HG02870 (cell line): ENCODE measurements at regions not wholly inside any gene's neighbourhood (a gene's known extent, or its start where the extent isn't known, plus 50 kb on each side); places are given as distances from the start of the nearest gene placed in this dataset.
"Not testable (repeated sequence)": the region's sequence is repeated elsewhere in the genome, so short reads cannot be mapped to it uniquely, and the experiment has no call there.

Source experiments
- ATAC-seq: cut with Tn5 transposase; IDR thresholded peaks from one replicate; pipeline ENCODE4 v1.9.1; 2021; ENCODE audit warnings: mild to moderate bottlenecking, moderate library complexity; ENCODE audit not compliant: unreplicated experiment

DNA sequence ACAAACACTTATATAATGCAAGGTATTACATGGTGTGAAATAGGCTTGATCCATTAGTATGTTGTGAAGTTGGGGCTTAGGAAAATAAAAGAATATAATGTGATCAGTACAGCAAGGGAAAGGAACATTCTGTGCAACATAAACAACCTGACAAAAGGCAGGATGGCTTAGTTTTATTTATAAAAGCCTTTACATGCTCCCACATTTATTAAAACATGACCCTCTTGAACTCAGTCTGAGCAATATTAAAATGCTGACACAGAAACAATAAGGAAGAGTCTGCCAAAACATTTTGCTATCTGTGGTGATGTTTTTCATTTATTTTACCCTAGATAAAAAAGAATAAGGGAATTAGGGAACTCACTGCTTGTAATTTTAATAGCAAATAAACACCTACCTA is 519.7 kb downstream of the PCDH7 start:
- no peak for ATAC-seq

DNA sequence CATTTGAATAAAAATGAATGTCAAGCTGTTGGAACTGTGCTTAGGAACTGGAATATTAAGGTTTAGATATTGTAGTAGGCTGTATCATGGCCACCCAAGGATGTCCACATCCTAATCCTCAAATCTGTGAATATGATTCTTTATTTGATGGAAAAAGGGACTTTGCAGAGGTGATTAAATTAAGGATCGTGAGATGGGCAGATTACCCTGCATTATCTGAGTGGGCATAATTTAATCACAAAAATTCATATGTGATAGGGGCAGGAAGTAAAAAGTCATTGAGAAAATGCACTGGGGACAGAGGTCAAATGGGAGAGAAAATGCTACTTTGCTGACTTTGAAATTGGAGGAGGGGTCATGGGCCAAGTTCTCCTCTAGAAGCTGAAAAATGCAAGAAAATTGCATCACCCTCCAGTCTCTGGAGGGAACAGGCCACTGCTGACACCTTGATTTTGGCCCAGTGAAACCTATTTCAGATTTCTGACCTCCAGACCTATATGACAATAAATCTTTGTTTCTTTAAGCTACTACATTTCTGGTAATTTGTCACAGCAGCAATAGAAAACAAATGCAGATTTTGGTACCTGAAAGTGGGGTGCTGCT is 521.4 kb downstream of the PCDH7 start:
- no peak for ATAC-seq

DNA sequence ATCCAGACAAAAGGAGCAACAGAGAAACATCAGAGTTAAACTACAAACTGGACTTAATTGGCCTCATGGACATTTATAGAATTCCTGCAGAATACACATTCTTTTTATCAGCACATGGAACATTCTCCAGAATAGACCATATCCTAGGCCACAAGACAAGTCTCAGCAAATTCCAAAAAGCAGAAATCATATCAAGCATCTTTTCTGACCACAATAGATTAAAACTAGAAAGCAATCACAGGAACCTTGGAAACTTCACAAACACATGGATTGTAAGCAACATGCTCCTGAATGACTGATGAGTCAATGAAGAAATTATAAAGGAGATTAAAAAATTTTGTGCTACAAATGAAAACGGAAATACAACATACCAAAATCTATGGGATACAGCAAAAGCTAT is 526.7 kb downstream of the PCDH7 start:
- no peak for ATAC-seq

DNA sequence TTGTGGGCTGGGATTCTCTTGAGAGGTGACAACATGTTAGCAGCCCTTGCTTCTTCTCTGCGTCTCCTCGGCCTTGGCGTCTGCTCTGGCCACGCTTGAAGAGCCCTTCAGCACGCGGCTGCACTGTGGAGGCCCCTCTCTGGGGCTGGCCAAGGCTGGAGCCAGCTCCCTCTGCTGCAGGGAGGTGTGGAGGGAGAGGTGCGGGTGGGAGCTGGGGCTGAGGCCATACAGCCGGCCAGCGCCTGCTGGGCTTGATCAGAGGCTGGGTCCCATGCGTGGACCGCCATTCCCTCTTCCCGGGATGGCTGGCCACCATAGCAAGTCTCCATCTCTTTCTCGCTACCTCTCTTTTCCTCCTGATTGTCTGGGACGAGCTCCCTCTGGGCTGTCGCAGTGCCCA is 539.0 kb downstream of the PCDH7 start:
- ATAC-seq: no peak

DNA sequence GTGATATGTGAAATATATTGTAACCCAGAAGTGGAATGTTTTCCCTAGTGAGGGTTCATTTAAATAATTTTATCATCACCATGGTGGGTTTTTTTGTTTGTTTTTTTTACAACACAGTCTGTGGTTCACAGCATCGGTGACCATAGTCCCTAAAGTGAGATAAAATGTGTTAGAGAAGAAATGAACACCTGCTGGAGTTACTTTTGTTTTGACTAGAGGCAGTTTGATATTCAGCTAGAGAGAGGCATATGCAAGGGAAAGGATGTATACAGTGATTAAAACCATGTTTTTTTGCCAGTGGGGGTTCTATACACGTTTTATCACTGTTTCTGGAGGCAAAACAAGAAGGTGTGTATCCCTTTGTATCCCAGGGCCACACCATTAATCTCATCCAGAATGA is 541.5 kb downstream of the PCDH7 start:
- no peak for ATAC-seq

DNA sequence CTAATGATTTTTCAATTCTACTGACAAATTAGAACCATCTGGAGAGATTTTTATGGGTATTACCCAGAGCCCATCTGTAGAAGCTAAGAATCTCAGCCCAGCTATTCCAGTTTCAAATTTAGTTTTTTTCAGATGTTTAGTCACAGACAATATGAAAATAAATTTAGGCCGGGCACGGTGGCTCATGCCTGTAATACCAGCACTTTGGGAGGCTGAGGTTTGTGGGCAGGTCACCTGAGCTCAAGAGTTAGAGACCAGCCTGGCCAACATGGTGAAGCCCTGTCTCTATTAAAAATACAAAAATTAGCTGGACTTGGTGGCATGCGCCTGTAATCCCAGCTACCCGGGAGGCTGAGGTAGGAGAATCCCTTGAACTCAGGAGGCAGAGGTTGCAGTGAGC is 545.9 kb downstream of the PCDH7 start:
- not testable (repeated sequence) for ATAC-seq

DNA sequence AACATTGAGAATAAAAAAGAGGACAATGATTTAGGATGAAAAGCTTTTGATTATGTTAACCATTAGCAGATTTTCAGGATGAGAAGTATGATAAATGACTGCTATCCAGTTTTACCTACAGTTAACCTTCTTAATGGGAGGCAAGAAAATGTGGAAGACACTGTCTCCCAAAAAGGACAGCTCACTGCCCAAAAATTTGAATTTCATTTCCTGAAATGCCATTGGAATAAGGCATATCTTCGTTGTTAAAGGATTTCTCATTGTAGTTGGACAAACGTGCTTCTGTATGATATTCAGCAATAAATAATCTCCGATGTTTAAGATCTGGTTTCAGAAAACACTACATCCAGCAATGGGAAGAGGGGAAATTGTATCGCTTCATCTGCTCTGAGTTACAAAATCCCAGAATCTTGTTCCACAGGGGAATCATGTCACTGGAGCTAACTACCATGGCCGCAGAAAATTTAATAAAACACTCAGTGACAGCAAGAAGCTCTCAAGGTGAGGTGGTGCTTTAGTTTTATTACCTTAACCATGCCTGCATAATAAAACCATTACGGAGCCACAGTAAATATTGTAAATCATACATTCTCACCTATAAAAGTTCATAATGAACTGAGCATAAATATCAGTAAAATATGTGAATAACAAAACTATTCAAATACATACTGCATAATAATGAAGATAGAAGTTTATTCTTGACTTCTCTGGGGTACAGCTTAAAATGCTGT is 552.3 kb downstream of the PCDH7 start:
- ATAC-seq: no peak

DNA sequence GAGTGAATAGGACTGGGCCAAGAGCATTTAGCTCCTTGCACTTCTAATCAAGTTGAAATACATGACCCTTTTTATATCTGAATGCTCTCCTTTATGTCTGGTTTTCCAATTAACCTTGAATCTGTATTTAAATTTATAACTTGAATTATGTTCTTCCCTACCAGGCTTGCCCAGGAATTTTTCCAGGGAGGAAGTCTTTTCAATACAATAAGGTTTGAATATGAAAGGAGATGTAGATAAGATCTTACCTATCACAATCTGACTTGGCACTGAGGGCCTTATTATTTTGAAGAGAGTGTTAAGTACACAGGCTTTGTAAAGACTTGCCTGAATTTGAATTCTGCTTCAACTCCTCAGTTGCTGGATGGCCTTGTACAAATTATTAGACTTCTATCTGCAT is 555.7 kb downstream of the PCDH7 start:
- no peak for ATAC-seq

DNA sequence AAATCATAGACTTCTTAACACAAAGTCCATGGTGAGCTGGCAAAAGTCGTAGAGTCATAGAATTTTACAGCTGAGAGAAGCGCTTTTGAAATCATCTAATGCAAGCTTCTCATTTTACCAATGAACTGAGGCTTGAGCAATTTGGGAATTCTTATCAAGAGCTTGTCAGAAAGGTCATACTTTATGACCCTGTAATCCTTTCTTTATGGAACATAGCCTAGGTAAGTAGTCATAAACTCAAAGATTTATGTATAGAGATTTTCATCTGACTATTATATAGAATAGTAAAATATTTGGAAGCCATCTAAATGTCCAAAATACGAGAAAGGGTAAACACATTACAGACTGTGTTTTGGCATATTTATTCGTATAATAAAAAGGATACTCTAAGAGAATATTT is 563.5 kb downstream of the PCDH7 start:
- ATAC-seq: no peak

DNA sequence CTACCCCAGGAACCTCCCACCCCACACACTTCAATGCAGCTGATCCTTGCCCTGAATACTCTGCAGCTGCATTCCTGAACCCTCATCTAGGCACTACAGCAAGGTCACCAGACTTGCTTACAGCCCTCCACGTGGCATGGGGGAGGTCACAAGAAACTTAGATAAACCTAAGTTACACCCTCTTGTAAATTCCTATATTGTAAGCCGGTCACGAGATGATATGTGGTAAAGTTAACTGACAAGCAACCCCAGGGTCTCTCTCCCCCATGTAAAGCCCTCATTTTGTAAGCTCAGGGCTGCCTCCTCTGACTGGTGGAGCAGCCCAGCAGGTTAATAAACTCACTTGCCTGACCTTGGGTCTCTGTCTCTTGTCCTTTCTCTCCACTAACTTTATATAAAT is 570.7 kb downstream of the PCDH7 start:
- ATAC-seq: peak; percentile 26

DNA sequence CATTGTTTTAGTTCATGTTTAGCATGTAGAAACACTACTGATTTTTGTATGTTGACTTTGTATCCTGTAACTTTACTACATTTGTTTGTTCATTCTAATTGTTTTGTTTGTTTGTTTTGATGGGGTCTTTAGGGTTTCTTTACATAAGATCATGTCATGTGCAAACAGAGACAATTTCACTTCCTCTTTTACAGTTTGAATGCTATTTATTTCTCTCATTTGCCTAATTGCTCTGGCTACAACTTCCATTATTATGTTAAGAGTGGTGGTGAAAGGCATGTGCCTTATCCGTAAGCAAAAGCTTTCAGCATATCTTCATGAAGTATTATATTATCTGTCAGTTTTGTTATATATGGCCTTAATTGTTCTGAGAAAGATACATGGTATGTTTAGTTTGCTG is 571.1 kb downstream of the PCDH7 start:
- ATAC-seq: peak; percentile 96

DNA sequence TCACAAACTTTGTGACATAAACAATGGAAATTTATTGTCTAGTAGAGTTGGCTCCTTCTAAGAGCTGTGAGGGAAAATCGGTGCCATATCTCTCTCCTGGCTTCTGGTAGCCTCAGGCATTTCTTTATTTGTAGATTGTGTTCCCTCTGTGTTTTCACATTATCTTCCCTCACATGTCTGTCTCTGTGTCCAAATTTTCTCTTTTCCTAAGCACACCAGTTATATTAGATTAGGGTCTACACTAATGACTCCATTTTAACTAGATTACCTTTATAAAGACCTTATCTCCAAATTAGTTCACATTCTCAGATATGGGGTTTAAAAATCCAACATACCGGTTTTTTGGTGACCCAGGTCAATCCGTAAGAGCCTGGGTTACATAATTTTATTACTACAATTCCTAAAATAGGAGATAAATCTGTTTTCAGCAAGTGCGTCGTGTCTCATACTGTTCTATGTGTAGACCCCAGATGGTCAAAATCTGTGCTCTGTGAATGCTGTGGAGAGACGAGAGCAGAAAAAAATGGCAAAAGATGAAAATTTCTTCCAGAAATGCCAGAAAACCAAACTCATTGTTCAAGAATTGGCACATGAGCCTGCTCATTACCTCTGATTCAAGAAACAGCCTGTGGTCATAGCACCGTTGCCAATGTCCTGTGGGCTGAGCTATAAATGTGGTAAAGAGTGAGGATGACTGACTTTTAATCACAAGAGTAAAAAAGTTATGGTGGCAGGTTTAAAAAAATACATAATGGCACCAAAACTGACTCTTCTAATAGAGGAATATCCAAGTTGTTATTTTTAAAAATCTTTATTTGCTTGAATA is 574.7 kb downstream of the PCDH7 start:
- ATAC-seq: no peak

DNA sequence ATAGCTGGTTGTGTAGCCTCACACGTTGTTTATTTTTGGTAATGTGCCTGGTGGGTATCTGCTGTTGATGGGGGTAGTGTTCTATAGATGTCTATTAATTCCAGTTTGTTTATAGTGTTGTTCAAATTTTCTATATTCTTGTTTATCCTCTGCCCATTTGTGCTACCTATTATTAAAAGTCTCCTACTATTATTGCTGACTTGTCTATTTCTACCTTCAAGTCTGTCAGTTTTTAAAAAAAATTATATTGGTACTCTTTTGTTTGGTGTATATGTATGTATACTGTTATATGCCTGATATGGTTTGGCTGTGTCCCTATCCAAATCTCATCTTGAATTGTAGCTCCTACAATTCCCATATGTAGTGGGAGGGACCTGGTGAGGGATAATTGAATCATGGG is 578.6 kb downstream of the PCDH7 start:
- ATAC-seq: no peak

DNA sequence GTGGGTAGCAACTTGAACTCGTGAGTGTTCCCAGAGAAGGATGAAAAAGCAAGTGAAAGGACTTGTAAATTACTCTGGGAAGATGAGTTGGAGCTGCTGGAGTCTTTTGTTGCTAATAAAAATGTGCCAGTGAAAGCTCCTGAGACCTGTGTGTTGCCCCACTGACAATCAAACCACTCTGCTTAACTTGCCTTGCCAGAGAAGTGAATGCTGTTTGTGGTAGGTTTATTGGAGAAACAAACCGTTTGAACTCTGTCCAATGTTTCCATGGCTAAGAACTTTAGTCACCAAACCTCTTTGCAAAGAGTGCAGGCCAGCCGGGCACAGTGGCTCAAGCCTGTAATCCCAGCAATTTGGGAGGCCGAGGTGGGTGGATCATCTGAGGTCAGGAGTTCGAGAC is 586.9 kb downstream of the PCDH7 start:
- no peak for ATAC-seq

DNA sequence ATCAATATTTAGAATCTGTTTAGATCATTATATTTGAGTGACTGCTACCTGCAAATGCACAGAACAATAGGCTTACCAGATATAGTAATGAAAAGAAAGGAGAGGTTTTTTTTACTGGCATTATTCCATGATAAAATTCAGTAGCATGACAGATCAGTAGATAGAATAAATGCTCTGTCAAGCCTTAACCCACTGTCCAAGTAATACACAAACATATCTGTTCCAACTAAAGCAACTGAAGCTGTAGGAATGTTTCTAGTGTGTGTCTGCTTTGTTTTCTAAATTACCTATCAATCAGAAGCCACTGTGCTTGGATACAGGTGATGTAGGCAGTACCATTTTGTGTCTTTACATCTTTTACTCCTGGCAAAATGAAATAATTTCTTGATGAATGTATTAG is 604.6 kb downstream of the PCDH7 start:
- no peak for ATAC-seq

DNA sequence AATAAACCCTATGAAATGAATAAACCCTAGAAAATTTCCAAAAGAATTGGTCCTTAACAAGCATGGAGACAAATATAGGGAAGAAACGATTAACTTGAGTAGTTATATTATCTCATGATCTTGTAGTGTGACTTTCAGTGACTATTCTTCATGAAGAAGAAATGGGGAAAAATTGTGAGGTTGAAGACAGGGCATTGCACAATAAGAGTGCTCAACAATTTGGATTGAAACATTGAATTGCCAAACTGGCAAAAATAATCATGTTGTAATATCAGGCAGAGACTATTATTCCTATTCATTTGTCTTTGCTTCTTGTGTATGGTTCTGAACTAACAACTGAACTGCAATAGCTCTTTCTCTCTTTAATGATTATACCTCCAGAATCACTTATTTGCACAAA is 605.1 kb downstream of the PCDH7 start:
- no peak for ATAC-seq

DNA sequence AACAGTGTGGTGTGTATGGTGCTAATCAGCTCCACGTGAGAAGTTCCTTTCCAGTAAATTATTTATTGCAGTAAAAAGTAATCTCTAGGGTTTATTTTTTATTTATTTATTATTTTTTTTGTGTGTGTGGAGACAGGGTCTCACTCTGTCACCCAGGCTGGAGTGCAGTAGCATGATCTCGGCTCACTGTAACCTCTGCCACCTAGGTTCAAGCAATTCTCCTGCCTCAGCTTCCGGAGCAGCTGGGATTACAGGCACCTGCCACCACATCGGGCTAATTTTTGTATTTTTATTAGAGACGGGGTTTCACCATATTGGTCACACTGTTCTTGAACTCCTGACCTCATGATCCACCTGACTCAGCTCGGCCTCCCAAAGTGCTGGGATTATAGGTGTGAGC is 606.9 kb downstream of the PCDH7 start:
- no peak for ATAC-seq

DNA sequence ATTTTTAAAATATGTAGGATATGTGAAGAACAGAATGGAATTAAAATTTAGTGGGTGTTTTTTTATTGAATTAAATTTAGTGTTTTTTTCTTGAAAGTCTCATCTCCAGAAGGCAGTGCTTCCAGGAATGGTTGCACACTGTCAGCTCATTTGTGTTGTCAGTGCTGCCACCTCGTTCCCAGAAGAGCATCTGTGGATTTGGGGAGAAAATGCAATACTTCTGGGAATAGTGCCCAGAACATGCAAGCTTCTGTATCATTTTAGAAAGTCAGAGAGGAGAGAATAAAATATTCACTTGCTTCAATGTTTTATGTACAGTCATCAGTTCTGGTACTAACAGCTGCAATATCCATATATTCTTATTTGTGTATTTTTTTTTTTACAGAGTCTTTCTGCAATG is 608.8 kb downstream of the PCDH7 start:
- ATAC-seq: no peak

DNA sequence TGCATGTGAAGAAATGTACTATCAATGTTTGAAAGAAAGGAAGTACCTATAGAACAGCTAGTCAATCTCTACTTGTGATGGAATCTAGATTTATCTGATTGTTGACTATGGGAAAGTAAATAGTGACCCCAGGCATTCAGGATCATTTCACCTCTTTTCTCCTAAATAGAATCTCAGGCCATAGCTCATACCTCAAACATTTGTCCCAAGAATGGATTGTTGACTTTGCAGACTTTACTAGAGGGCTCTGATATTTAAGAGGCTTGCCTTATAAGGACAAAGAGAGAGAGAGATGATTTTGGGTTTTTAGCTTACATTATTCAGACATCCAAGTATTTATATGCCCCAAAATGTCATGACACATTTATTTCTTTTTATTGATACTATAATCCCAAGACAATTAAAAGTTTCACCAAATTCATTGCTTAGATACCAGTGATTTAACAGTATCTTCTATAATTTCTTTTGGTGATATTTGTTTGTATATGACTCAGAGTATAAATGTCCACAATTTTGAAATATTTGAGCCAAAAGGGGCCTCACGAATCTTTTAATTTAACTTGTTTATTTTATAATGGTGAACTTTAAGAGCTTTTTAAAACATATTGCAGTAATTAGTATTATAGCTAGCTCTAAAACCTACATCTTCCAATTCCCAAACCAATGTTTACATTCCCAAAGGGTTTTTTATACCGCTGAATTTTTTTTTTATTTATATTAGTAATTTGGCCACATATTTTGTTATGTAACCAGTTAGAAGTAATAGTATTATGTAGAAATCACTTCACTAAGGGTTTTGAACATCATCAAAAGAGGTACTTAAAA is 614.1 kb downstream of the PCDH7 start:
- ATAC-seq: no peak

DNA sequence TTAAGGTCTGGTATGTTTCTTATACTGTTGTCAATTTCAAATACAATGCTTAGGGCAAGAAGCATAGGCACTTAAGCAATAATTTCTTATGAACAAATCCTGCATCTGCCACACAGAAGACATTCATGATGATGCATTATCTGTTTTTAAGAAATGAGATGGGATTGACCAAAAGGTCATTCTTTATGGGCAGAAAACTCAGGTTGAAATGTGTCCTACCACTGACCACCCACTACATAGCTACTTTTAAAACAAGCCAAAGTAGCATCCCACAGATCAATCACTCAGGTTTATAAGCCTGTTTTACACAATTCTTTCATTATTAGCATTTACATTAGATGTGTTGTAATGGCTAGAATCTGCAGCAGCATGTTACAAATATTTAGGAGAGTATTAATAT is 617.8 kb downstream of the PCDH7 start:
- ATAC-seq: no peak
